GM23248 (cell line): ENCODE measurements at regions not wholly inside any gene's neighbourhood (a gene's known extent, or its start where the extent isn't known, plus 50 kb on each side); places are given as distances from the start of the nearest gene placed in this dataset.
"Not testable (repeated sequence)": the region's sequence is repeated elsewhere in the genome, so short reads cannot be mapped to it uniquely, and the experiment has no call there.

Source experiments
- DNase-seq: peaks from one replicate; pipeline ENCODE4 v3.0.0-alpha.2; 2015
- H2AFZ ChIP-seq: fragments of 200-600 bp; sonication (generic); 2 replicates; pipeline ENCODE4 v1.6.1; 2016; ENCODE audit warnings: antibody characterized with exemption
- H3F3A ChIP-seq: fragments of 200-600 bp; sonication (generic); 2 replicates; pipeline ENCODE4 v1.6.1; 2016; ENCODE audit warnings: mild to moderate bottlenecking, antibody characterized with exemption, mixed run types; ENCODE audit not compliant: insufficient read depth
- H3K27ac ChIP-seq: fragments of 200-600 bp; sonication (generic); 2 replicates; pipeline ENCODE4 v1.5.1; 2016; ENCODE audit warnings: mild to moderate bottlenecking
- H3K27me3 ChIP-seq: fragments of 200-600 bp; sonication (generic); replicated peaks from 2 replicates; pipeline ENCODE4 v1.6.1; 2016; ENCODE audit warnings: mild to moderate bottlenecking; ENCODE audit not compliant: insufficient read depth
- H3K36me3 ChIP-seq: fragments of 200-600 bp; sonication (generic); 2 replicates; pipeline ENCODE4 v1.6.1; 2016; ENCODE audit warnings: low read depth, mild to moderate bottlenecking
- H3K4me1 ChIP-seq: fragments of 200-600 bp; sonication (generic); 2 replicates; pipeline ENCODE4 v1.6.1; 2016; ENCODE audit warnings: mild to moderate bottlenecking; ENCODE audit not compliant: insufficient read depth
- H3K4me2 ChIP-seq: fragments of 200-600 bp; sonication (generic); one replicate; pipeline ENCODE4 v1.6.1; 2016; ENCODE audit warnings: mild to moderate bottlenecking; ENCODE audit not compliant: unreplicated experiment
- H3K4me3 ChIP-seq: fragments of 200-600 bp; sonication (generic); 2 replicates; pipeline ENCODE4 v1.5.1; 2016; ENCODE audit warnings: mild to moderate bottlenecking
- H3K79me2 ChIP-seq: fragments of 200-600 bp; sonication (generic); 2 replicates; pipeline ENCODE4 v1.6.1; 2016; ENCODE audit warnings: mild to moderate bottlenecking; ENCODE audit not compliant: insufficient read depth
- H3K9ac ChIP-seq: fragments of 200-600 bp; sonication (generic); 2 replicates; pipeline ENCODE4 v1.6.1; 2016; ENCODE audit warnings: mild to moderate bottlenecking
- H3K9me2 ChIP-seq: fragments of 200-600 bp; sonication (generic); 2 replicates; pipeline ENCODE4 v1.6.1; 2016; ENCODE audit warnings: mixed run types, mild to moderate bottlenecking, moderate library complexity; ENCODE audit not compliant: insufficient read depth
- H3K9me3 ChIP-seq: fragments of 200-600 bp; sonication (generic); one replicate; pipeline ENCODE4 v1.6.1; 2017; ENCODE audit warnings: low read depth
- H4K20me1 ChIP-seq: fragments of 200-600 bp; sonication (generic); 2 replicates; pipeline ENCODE4 v1.6.0; 2016; ENCODE audit not compliant: insufficient read depth
- EZH2 ChIP-seq: fragments of 200-600 bp; sonication (generic); IDR thresholded peaks from 2 replicates; pipeline ENCODE4 v1.6.1; 2018; ENCODE audit warnings: antibody characterized with exemption, mild to moderate bottlenecking; ENCODE audit not compliant: insufficient read depth, poor library complexity, severe bottlenecking
- EZH2phosphoT487 ChIP-seq: fragments of 200-600 bp; sonication (generic); IDR thresholded peaks from 2 replicates; pipeline ENCODE4 v1.6.1; 2018; ENCODE audit warnings: antibody characterized with exemption, moderate library complexity, mild to moderate bottlenecking, low read depth; ENCODE audit not compliant: insufficient read depth
- WGBS, 2 experiments: methylation state at CpG; one replicate each; pipeline ENCODE4 v1.1.6; 2015 to 2017; ENCODE audit warnings: low lambda C conversion rate in 2 of 2, low coverage in 1 of 2; ENCODE audit errors: missing lambda C conversion rate in 2 of 2; 5-methylcytosine and 5-hydroxymethylcytosine counted together
- in situ Hi-C: fragments of 300-500 bp; cut with MboI; formaldehyde crosslinking; loops from 2 replicates; pipeline ENCODE4 v1.15.0; 2020

- no peak overlapping the region for H3K4me2 ChIP-seq
- H3K9ac ChIP-seq = no peak overlapping the region
- no peak for DNase-seq
- no peaks in the 10 kb centered on the region for H3K4me1 ChIP-seq
- no peak overlapping the region for H3K27ac ChIP-seq
- WGBS, 2 experiments = 23 to 24% methylated on average over 9 of the region's 9 CpGs
- 0 out of 2 replicates have a peak, but pooled peaks cover 3% of the 10 kb centered on the region for H3K9me2 ChIP-seq
- no peaks in the 10 kb centered on the region for H3K36me3 ChIP-seq
- H3K4me3 ChIP-seq = no peak overlapping the region
- H3K27me3 ChIP-seq = no peaks in the 10 kb centered on the region
- no peaks in the 10 kb centered on the region for H3K9me3 ChIP-seq
- H2AFZ ChIP-seq = no peak overlapping the region
- in situ Hi-C loops = no loop called here
- no peaks in the 10 kb centered on the region for H3F3A ChIP-seq
- TF ChIP-seq EZH2phosphoT487 (no peak), EZH2 (no peak)
- no peaks in the 10 kb centered on the region for H3K79me2 ChIP-seq
- H4K20me1 ChIP-seq = no peaks in the 10 kb centered on the region
These were observed 1834.0 kb upstream of the PCDH20 start for GRCh38 chr13:63249411-63250187.

GRCh38 chr13:63236667-63237396, 1821.2 kb upstream of the PCDH20 start:
- H3K9me2 ChIP-seq, H3K79me2 ChIP-seq, H3K36me3 ChIP-seq, H3K4me3 ChIP-seq, H3K27ac ChIP-seq, H3F3A ChIP-seq, DNase-seq, in situ Hi-C loops, H3K9me3 ChIP-seq, H2AFZ ChIP-seq, H3K27me3 ChIP-seq, H3K4me2 ChIP-seq, H4K20me1 ChIP-seq, H3K9ac ChIP-seq, H3K4me1 ChIP-seq: not testable (repeated sequence)
- 69 to 72% methylated on average over 15 of the region's 15 CpGs for WGBS, 2 experiments

DNA sequence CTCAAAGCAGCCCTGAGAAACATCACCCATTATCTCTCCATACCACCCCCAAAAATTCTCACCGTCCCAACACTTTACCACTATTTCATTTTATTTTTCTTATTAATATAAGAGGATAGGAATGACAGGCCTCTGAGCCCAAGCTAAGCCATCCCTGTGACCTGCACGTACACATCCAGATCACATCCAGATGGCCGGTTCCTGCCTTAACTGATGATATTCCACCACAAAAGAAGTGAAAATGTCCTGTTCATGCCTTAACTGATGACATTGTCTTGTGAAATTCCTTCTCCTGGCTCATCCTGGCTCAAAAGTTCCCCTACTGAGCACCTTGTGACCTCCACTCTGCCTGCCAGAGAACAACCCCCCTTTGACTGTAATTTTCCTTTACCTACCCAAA, 1802.9 kb upstream of the PCDH20 start:
- H3K4me3 ChIP-seq, H3K27me3 ChIP-seq, H2AFZ ChIP-seq, H3K9me2 ChIP-seq, DNase-seq, H3K36me3 ChIP-seq, H3K4me1 ChIP-seq, H3K9ac ChIP-seq, H4K20me1 ChIP-seq, H3K79me2 ChIP-seq, H3F3A ChIP-seq, H3K4me2 ChIP-seq, H3K9me3 ChIP-seq, H3K27ac ChIP-seq, in situ Hi-C loops: not testable (repeated sequence)
- WGBS, 2 experiments = 16 to 27% methylated on average over 3 of the region's 3 CpGs

GRCh38 chr13:63209330-63210017, 1793.8 kb upstream of the PCDH20 start:
- Histone ChIP-seq H3K27ac (no peak overlapping the region), H3K9me3 (no peaks in the 10 kb centered on the region), H4K20me1 (no peaks in the 10 kb centered on the region), H3K4me3 (no peak overlapping the region), H3K4me2 (no peak overlapping the region), H3F3A (no peaks in the 10 kb centered on the region), H3K9me2 (no peaks in the 10 kb centered on the region), H2AFZ (no peak overlapping the region), H3K9ac (no peak overlapping the region), H3K79me2 (no peaks in the 10 kb centered on the region), H3K4me1 (no peaks in the 10 kb centered on the region), H3K36me3 (no peaks in the 10 kb centered on the region), H3K27me3 (no peaks in the 10 kb centered on the region)
- TF ChIP-seq EZH2phosphoT487 (no peak), EZH2 (no peak)
- no peak for DNase-seq
- in situ Hi-C loops = no loop called here
- WGBS, 2 experiments = 41 to 43% methylated on average over 6 of the region's 6 CpGs
